ENCODE measurements at regions not wholly inside any gene's neighbourhood (a gene's known extent, or its start where the extent isn't known, plus 50 kb on each side); places are given as distances from the start of the nearest gene placed in this dataset.
A peak's percentile ranks its signal among the peaks of the same experiment; 100 is the strongest.

- Histone ChIP-seq H3K4me1 (ENCODE audit: control insufficient read depth, insufficient read depth, low read length) (peaks cover 11% of the 10 kb centered on the region), H3K27ac (ENCODE audit: low read depth, low read length) (no peak overlapping the region), H3K27me3 (ENCODE audit: control insufficient read depth, insufficient read depth, low read length) (no peaks in the 10 kb centered on the region), H3K36me3 (ENCODE audit: control insufficient read depth, insufficient read depth, low read length) (peaks cover 7% of the 10 kb centered on the region; the same call in 1 of the 2 replicates), H3K4me3 (ENCODE audit: low read depth, low read length) (no peak overlapping the region), H3K9ac (ENCODE audit: low read length) (no peak overlapping the region), H3K9me3 (ENCODE audit: control insufficient read depth, insufficient read depth, low read depth, low read length) (peaks cover 10% of the 10 kb centered on the region)
Measured at GRCh38 chr16:72384651-72385050, 212.7 kb upstream of the PMFBP1 start.

GRCh38 chr16:72380283-72380682 lies 208.3 kb upstream of the PMFBP1 start:
- H3K4me1 ChIP-seq (ENCODE audit: control insufficient read depth, insufficient read depth, low read length), result peaks cover 14% of the 10 kb centered on the region
- H3K4me3 ChIP-seq (ENCODE audit: low read depth, low read length), result no peak overlapping the region
- H3K27ac ChIP-seq (ENCODE audit: low read depth, low read length), result peak overlapping the region; percentile 67; the same call in 1 of the 2 replicates
- H3K9ac ChIP-seq (ENCODE audit: low read length), result no peak overlapping the region
- no peaks in the 10 kb centered on the region for H3K27me3 ChIP-seq (ENCODE audit: control insufficient read depth, insufficient read depth, low read length)
- no peaks in the 10 kb centered on the region for H3K36me3 ChIP-seq (ENCODE audit: control insufficient read depth, insufficient read depth, low read length)
- H3K9me3 ChIP-seq (ENCODE audit: control insufficient read depth, insufficient read depth, low read depth, low read length), result no peaks in the 10 kb centered on the region

GRCh38 chr16:72373201-72373600 lies 201.2 kb upstream of the PMFBP1 start:
- Histone ChIP-seq H3K4me1 (ENCODE audit: control insufficient read depth, insufficient read depth, low read length) (peaks cover 44% of the 10 kb centered on the region), H3K9ac (ENCODE audit: low read length) (no peak overlapping the region), H3K27ac (ENCODE audit: low read depth, low read length) (no peak overlapping the region), H3K27me3 (ENCODE audit: control insufficient read depth, insufficient read depth, low read length) (no peaks in the 10 kb centered on the region), H3K9me3 (ENCODE audit: control insufficient read depth, insufficient read depth, low read depth, low read length) (no peaks in the 10 kb centered on the region), H3K36me3 (ENCODE audit: control insufficient read depth, insufficient read depth, low read length) (no peaks in the 10 kb centered on the region), H3K4me3 (ENCODE audit: low read depth, low read length) (no peak overlapping the region)

GRCh38 chr16:72372087-72373045 lies 200.4 kb upstream of the PMFBP1 start:
- Histone ChIP-seq H3K36me3 (ENCODE audit: control insufficient read depth, insufficient read depth, low read length) (no peaks in the 10 kb centered on the region), H3K9ac (ENCODE audit: low read length) (peak overlapping the region; percentile 71), H3K27ac (ENCODE audit: low read depth, low read length) (peak overlapping the region; percentile 56; the same call in 1 of the 2 replicates), H3K4me3 (ENCODE audit: low read depth, low read length) (no peak overlapping the region), H3K27me3 (ENCODE audit: control insufficient read depth, insufficient read depth, low read length) (no peaks in the 10 kb centered on the region), H3K9me3 (ENCODE audit: control insufficient read depth, insufficient read depth, low read depth, low read length) (no peaks in the 10 kb centered on the region), H3K4me1 (ENCODE audit: control insufficient read depth, insufficient read depth, low read length) (peaks cover 48% of the 10 kb centered on the region)

- peaks cover 48% of the 10 kb centered on the region for H3K4me1 ChIP-seq (ENCODE audit: control insufficient read depth, insufficient read depth, low read length)
- H3K27ac ChIP-seq (ENCODE audit: low read depth, low read length), result peak overlapping the region; percentile 56; the same call in 1 of the 2 replicates
- H3K36me3 ChIP-seq (ENCODE audit: control insufficient read depth, insufficient read depth, low read length), result no peaks in the 10 kb centered on the region
- H3K4me3 ChIP-seq (ENCODE audit: low read depth, low read length), result no peak overlapping the region
- H3K9me3 ChIP-seq (ENCODE audit: control insufficient read depth, insufficient read depth, low read depth, low read length), result peaks cover 1% of the 10 kb centered on the region; the same call in 1 of the 2 replicates
- H3K27me3 ChIP-seq (ENCODE audit: control insufficient read depth, insufficient read depth, low read length), result no peaks in the 10 kb centered on the region
- H3K9ac ChIP-seq (ENCODE audit: low read length), result peak overlapping the region; percentile 71
Measured at GRCh38 chr16:72371307-72372086, 199.5 kb upstream of the PMFBP1 start.

GRCh38 chr16:72369274-72369673 lies 197.3 kb upstream of the PMFBP1 start:
- peaks cover 48% of the 10 kb centered on the region for H3K4me1 ChIP-seq (ENCODE audit: control insufficient read depth, insufficient read depth, low read length)
- H3K36me3 ChIP-seq (ENCODE audit: control insufficient read depth, insufficient read depth, low read length), result no peaks in the 10 kb centered on the region
- peaks cover 5% of the 10 kb centered on the region; the same call in 1 of the 2 replicates for H3K9me3 ChIP-seq (ENCODE audit: control insufficient read depth, insufficient read depth, low read depth, low read length)
- H3K9ac ChIP-seq (ENCODE audit: low read length), result no peak overlapping the region
- H3K4me3 ChIP-seq (ENCODE audit: low read depth, low read length), result no peak overlapping the region
- no peak overlapping the region for H3K27ac ChIP-seq (ENCODE audit: low read depth, low read length)
- no peaks in the 10 kb centered on the region for H3K27me3 ChIP-seq (ENCODE audit: control insufficient read depth, insufficient read depth, low read length)

- no peak overlapping the region for H3K4me3 ChIP-seq (ENCODE audit: low read depth, low read length)
- H3K36me3 ChIP-seq (ENCODE audit: control insufficient read depth, insufficient read depth, low read length), result no peaks in the 10 kb centered on the region
- peaks cover 46% of the 10 kb centered on the region for H3K4me1 ChIP-seq (ENCODE audit: control insufficient read depth, insufficient read depth, low read length)
- H3K9me3 ChIP-seq (ENCODE audit: control insufficient read depth, insufficient read depth, low read depth, low read length), result peaks cover 5% of the 10 kb centered on the region; the same call in 1 of the 2 replicates
- no peak overlapping the region for H3K9ac ChIP-seq (ENCODE audit: low read length)
- no peaks in the 10 kb centered on the region for H3K27me3 ChIP-seq (ENCODE audit: control insufficient read depth, insufficient read depth, low read length)
- no peak overlapping the region for H3K27ac ChIP-seq (ENCODE audit: low read depth, low read length)
Measured at GRCh38 chr16:72367851-72368250, 195.9 kb upstream of the PMFBP1 start.

GRCh38 chr16:72362973-72363372 lies 191.0 kb upstream of the PMFBP1 start:
- Histone ChIP-seq H3K9ac (ENCODE audit: low read length) (no peak overlapping the region), H3K4me3 (ENCODE audit: low read depth, low read length) (no peak overlapping the region), H3K27ac (ENCODE audit: low read depth, low read length) (no peak overlapping the region), H3K27me3 (ENCODE audit: control insufficient read depth, insufficient read depth, low read length) (no peaks in the 10 kb centered on the region), H3K4me1 (ENCODE audit: control insufficient read depth, insufficient read depth, low read length) (peaks cover 2% of the 10 kb centered on the region), H3K9me3 (ENCODE audit: control insufficient read depth, insufficient read depth, low read depth, low read length) (peaks cover 5% of the 10 kb centered on the region; the same call in 1 of the 2 replicates), H3K36me3 (ENCODE audit: control insufficient read depth, insufficient read depth, low read length) (no peaks in the 10 kb centered on the region)

GRCh38 chr16:72362476-72362875 lies 190.5 kb upstream of the PMFBP1 start:
- no peak overlapping the region for H3K4me3 ChIP-seq (ENCODE audit: low read depth, low read length)
- H3K27me3 ChIP-seq (ENCODE audit: control insufficient read depth, insufficient read depth, low read length), result no peaks in the 10 kb centered on the region
- no peaks in the 10 kb centered on the region for H3K36me3 ChIP-seq (ENCODE audit: control insufficient read depth, insufficient read depth, low read length)
- H3K4me1 ChIP-seq (ENCODE audit: control insufficient read depth, insufficient read depth, low read length), result no peaks in the 10 kb centered on the region
- no peak overlapping the region for H3K9ac ChIP-seq (ENCODE audit: low read length)
- H3K9me3 ChIP-seq (ENCODE audit: control insufficient read depth, insufficient read depth, low read depth, low read length), result peaks cover 5% of the 10 kb centered on the region; the same call in 1 of the 2 replicates
- H3K27ac ChIP-seq (ENCODE audit: low read depth, low read length), result no peak overlapping the region

GRCh38 chr16:72357910-72358309 lies 186.0 kb upstream of the PMFBP1 start:
- H3K27me3 ChIP-seq (ENCODE audit: control insufficient read depth, insufficient read depth, low read length), result no peaks in the 10 kb centered on the region
- H3K9me3 ChIP-seq (ENCODE audit: control insufficient read depth, insufficient read depth, low read depth, low read length), result no peaks in the 10 kb centered on the region
- no peaks in the 10 kb centered on the region for H3K36me3 ChIP-seq (ENCODE audit: control insufficient read depth, insufficient read depth, low read length)
- H3K4me1 ChIP-seq (ENCODE audit: control insufficient read depth, insufficient read depth, low read length), result no peaks in the 10 kb centered on the region
- H3K9ac ChIP-seq (ENCODE audit: low read length), result no peak overlapping the region
- H3K4me3 ChIP-seq (ENCODE audit: low read depth, low read length), result no peak overlapping the region
- H3K27ac ChIP-seq (ENCODE audit: low read depth, low read length), result no peak overlapping the region

- Histone ChIP-seq H3K27ac (ENCODE audit: low read depth, low read length) (no peak overlapping the region), H3K9ac (ENCODE audit: low read length) (no peak overlapping the region), H3K4me3 (ENCODE audit: low read depth, low read length) (no peak overlapping the region), H3K4me1 (ENCODE audit: control insufficient read depth, insufficient read depth, low read length) (no peaks in the 10 kb centered on the region), H3K27me3 (ENCODE audit: control insufficient read depth, insufficient read depth, low read length) (no peaks in the 10 kb centered on the region), H3K9me3 (ENCODE audit: control insufficient read depth, insufficient read depth, low read depth, low read length) (no peaks in the 10 kb centered on the region), H3K36me3 (ENCODE audit: control insufficient read depth, insufficient read depth, low read length) (no peaks in the 10 kb centered on the region)
Measured at GRCh38 chr16:72355561-72355960, 183.6 kb upstream of the PMFBP1 start.

All from HUES6 (cell line).